Right ventricle myocardium inferior (tissue), 1 donor: ENCODE measurements at regions not wholly inside any gene's neighbourhood (a gene's known extent, or its start where the extent isn't known, plus 50 kb on each side); places are given as distances from the start of the nearest gene placed in this dataset.
"Not testable (repeated sequence)": the region's sequence is repeated elsewhere in the genome, so short reads cannot be mapped to it uniquely, and the experiment has no call there.

ENCODE experiments used
- ATAC-seq: fragments of 200-7000 bp; cut with Tn5 transposase; one replicate; pipeline ENCODE4 v1.9.1; 2020; ENCODE audit warnings: mild to moderate bottlenecking, moderate library complexity
- DNase-seq: peaks from one replicate; pipeline ENCODE4 v3.0.0; 2021; ENCODE audit errors: missing footprints
- intact Hi-C: fragments of 100-400 bp; cut with DNase I; formaldehyde crosslinking; loops from one replicate; pipeline ENCODE4 v1.11.0; 2022
- donor health status: DM: no; HTN: yes; CAD: no; lungs with severe emphysema.

- intact Hi-C loops, result loop anchor here (5.0 kb wide), 1 partner anchor 34 kb away; no protein-coding TSS in a partner anchor
- ATAC-seq (no peak), DNase-seq (no peak)
Observed at GRCh38 chr5:66442951-66443445, 153.2 kb upstream of the MAST4 start.

GRCh38 chr5:66443462-66444130, 152.6 kb upstream of the MAST4 start:
- intact Hi-C loops, result loop anchor here (5.0 kb wide), 1 partner anchor 34 kb away; no protein-coding TSS in a partner anchor
- no peak for ATAC-seq
- DNase-seq, result no peak

- not testable (repeated sequence) for DNase-seq
Observed at GRCh38 chr5:66448070-66448469, 148.1 kb upstream of the MAST4 start.

GRCh38 chr5:66450237-66450636, 146.0 kb upstream of the MAST4 start:
- intact Hi-C loops, result no loop called here
- no peak for ATAC-seq
- DNase-seq, result no peak

More at GRCh38 chr5:66448070-66448469, 148.1 kb upstream of the MAST4 start:
- intact Hi-C loops, ATAC-seq: not testable (repeated sequence)

GRCh38 chr5:66450988-66451387, 145.2 kb upstream of the MAST4 start:
- no peak for DNase-seq
- no peak for ATAC-seq
- intact Hi-C loops, result no loop called here

GRCh38 chr5:66452109-66452508, 144.1 kb upstream of the MAST4 start:
- no peak for ATAC-seq

GRCh38 chr5:66454186-66455078, 141.8 kb upstream of the MAST4 start:
- ATAC-seq, result no peak
- no peak for DNase-seq
- intact Hi-C loops, result no loop called here

More at GRCh38 chr5:66452109-66452508, 144.1 kb upstream of the MAST4 start:
- intact Hi-C loops, result no loop called here
- no peak for DNase-seq

- ATAC-seq, result no peak
- intact Hi-C loops, result no loop called here
- DNase-seq, result no peak
Observed at GRCh38 chr5:66459728-66460127, 136.5 kb upstream of the MAST4 start.

GRCh38 chr5:66467564-66467963, 128.6 kb upstream of the MAST4 start:
- no peak for ATAC-seq
- DNase-seq, result no peak
- intact Hi-C loops, result no loop called here

GRCh38 chr5:66469684-66470083, 126.5 kb upstream of the MAST4 start:
- DNase-seq, result no peak

GRCh38 chr5:66472010-66472409, 124.2 kb upstream of the MAST4 start:
- no peak for ATAC-seq
- intact Hi-C loops, result no loop called here
- no peak for DNase-seq

More at GRCh38 chr5:66469684-66470083, 126.5 kb upstream of the MAST4 start:
- no peak for ATAC-seq
- intact Hi-C loops, result no loop called here

- peak; percentile 18 for DNase-seq
- intact Hi-C loops, result loop anchor here (5.0 kb wide), 1 partner anchor 33 kb away; no protein-coding TSS in a partner anchor
- ATAC-seq, result no peak
Observed at GRCh38 chr5:66475731-66476130, 120.5 kb upstream of the MAST4 start.

GRCh38 chr5:66477596-66477995, 118.6 kb upstream of the MAST4 start:
- intact Hi-C loops, result loop anchor here (5.0 kb wide), 1 partner anchor 35 kb away; no protein-coding TSS in a partner anchor
- DNase-seq (peak; percentile 61), ATAC-seq (peak; percentile 88)

GRCh38 chr5:66494437-66494836, 101.8 kb upstream of the MAST4 start:
- intact Hi-C loops, result no loop called here
- DNase-seq (no peak), ATAC-seq (no peak)

- no peak for DNase-seq
- intact Hi-C loops, result loop anchor here (2.0 to 5.0 kb wide), 3 partner anchors 61 to 192 kb away; no protein-coding TSS in a partner anchor
- ATAC-seq, result peak; percentile 88
Observed at GRCh38 chr5:66498791-66499207, 97.4 kb upstream of the MAST4 start.

- DNase-seq (no peak), ATAC-seq (no peak)
- intact Hi-C loops, result no loop called here
Observed at GRCh38 chr5:66503203-66503789, 92.9 kb upstream of the MAST4 start.

GRCh38 chr5:66507106-66507505, 89.1 kb upstream of the MAST4 start:
- intact Hi-C loops, result no loop called here
- ATAC-seq, result no peak
- no peak for DNase-seq

- ATAC-seq (no peak), DNase-seq (no peak)
- intact Hi-C loops, result no loop called here
Observed at GRCh38 chr5:66511491-66511890, 84.7 kb upstream of the MAST4 start.

- no peak for DNase-seq
- no peak for ATAC-seq
- intact Hi-C loops, result no loop called here
Observed at GRCh38 chr5:66513130-66513529, 83.1 kb upstream of the MAST4 start.
